ENCODE measurements at regions not wholly inside any gene's neighbourhood (a gene's known extent, or its start where the extent isn't known, plus 50 kb on each side); places are given as distances from the start of the nearest gene placed in this dataset.

GRCh38 chr2:176748662-176749061, 463.9 kb upstream of the HNRNPA3 start:
- no peaks in the 10 kb centered on the region for H3K36me3 Mint-ChIP-seq (ENCODE audit: low read depth)
- no peak for DNase-seq
- intact Hi-C loops (cut with DNase I, micrococcal nuclease), result no loop called here
- ATAC-seq, result no peak
- H3K9me3 Mint-ChIP-seq (ENCODE audit: low read depth), result no peaks in the 10 kb centered on the region
- H3K4me1 Mint-ChIP-seq, result peaks cover 3% of the 10 kb centered on the region
- CTCF ChIA-PET, result interaction anchor here (1.0 to 1.3 kb wide), 2 partner anchors 11 to 621 kb away, joined by 4 to 5 read pairs; no protein-coding TSS in a partner anchor
- no peak overlapping the region for H3K4me3 Mint-ChIP-seq
- H3K27ac Mint-ChIP-seq, result no peak overlapping the region
- H3K27me3 Mint-ChIP-seq, result peaks cover 2% of the 10 kb centered on the region
- POLR2A ChIA-PET, result no interaction called here

GRCh38 chr2:176751314-176752227, 461.0 kb upstream of the HNRNPA3 start:
- Mint-ChIP-seq H3K9me3 (ENCODE audit: low read depth) (no peaks in the 10 kb centered on the region), H3K27ac (no peak overlapping the region), H3K4me3 (no peak overlapping the region), H3K27me3 (peaks cover 4% of the 10 kb centered on the region), H3K36me3 (ENCODE audit: low read depth) (no peaks in the 10 kb centered on the region), H3K4me1 (no peaks in the 10 kb centered on the region)
- ChIA-PET CTCF (interaction anchor here (0.7 kb wide), 1 partner anchor 243 kb away, joined by 3 read pairs; no protein-coding TSS in a partner anchor), POLR2A (no interaction called here)
- ATAC-seq (no peak), DNase-seq (no peak)
- intact Hi-C loops (cut with DNase I, micrococcal nuclease), result no loop called here

GRCh38 chr2:176752295-176752694, 460.3 kb upstream of the HNRNPA3 start:
- CTCF ChIA-PET, result interaction anchor here (0.7 kb wide), 1 partner anchor 244 kb away, joined by 3 read pairs; no protein-coding TSS in a partner anchor
- H3K27ac Mint-ChIP-seq, result no peak overlapping the region
- no peak overlapping the region for H3K4me3 Mint-ChIP-seq

GRCh38 chr2:176753205-176753604, 459.4 kb upstream of the HNRNPA3 start:
- ChIA-PET CTCF (interaction anchor here (0.7 to 1.6 kb wide), 2 partner anchors 75 to 395 kb away, joined by 4 read pairs; no protein-coding TSS in a partner anchor), POLR2A (interaction anchor here (0.6 kb wide), 1 partner anchor 77 kb away, joined by 4 read pairs; no protein-coding TSS in a partner anchor)
- H3K27ac Mint-ChIP-seq, result no peak overlapping the region
- no peaks in the 10 kb centered on the region for H3K9me3 Mint-ChIP-seq (ENCODE audit: low read depth)
- intact Hi-C loops (cut with DNase I, micrococcal nuclease), result no loop called here
- H3K27me3 Mint-ChIP-seq, result peaks cover 9% of the 10 kb centered on the region
- no peaks in the 10 kb centered on the region for H3K4me1 Mint-ChIP-seq
- ATAC-seq (no peak), DNase-seq (no peak)
- H3K4me3 Mint-ChIP-seq, result no peak overlapping the region
- no peaks in the 10 kb centered on the region for H3K36me3 Mint-ChIP-seq (ENCODE audit: low read depth)

More at GRCh38 chr2:176752295-176752694, 460.3 kb upstream of the HNRNPA3 start:
- H3K36me3 Mint-ChIP-seq (ENCODE audit: low read depth), result no peaks in the 10 kb centered on the region
- POLR2A ChIA-PET, result no interaction called here
- no peaks in the 10 kb centered on the region for H3K4me1 Mint-ChIP-seq
- ATAC-seq (no peak), DNase-seq (no peak)
- intact Hi-C loops (cut with DNase I, micrococcal nuclease), result no loop called here
- no peaks in the 10 kb centered on the region for H3K9me3 Mint-ChIP-seq (ENCODE audit: low read depth)
- H3K27me3 Mint-ChIP-seq, result peaks cover 4% of the 10 kb centered on the region

GRCh38 chr2:176753752-176754474, 458.7 kb upstream of the HNRNPA3 start:
- ChIA-PET CTCF (interaction anchor here (1.6 kb wide), 1 partner anchor 394 kb away, joined by 4 read pairs; no protein-coding TSS in a partner anchor), POLR2A (interaction anchor here (0.6 kb wide), 1 partner anchor 77 kb away, joined by 4 read pairs; no protein-coding TSS in a partner anchor)
- intact Hi-C loops (cut with DNase I, micrococcal nuclease), result no loop called here
- H3K9me3 Mint-ChIP-seq (ENCODE audit: low read depth), result no peaks in the 10 kb centered on the region
- no peak overlapping the region for H3K4me3 Mint-ChIP-seq
- DNase-seq (no peak), ATAC-seq (no peak)
- H3K36me3 Mint-ChIP-seq (ENCODE audit: low read depth), result no peaks in the 10 kb centered on the region
- H3K27ac Mint-ChIP-seq, result no peak overlapping the region
- H3K4me1 Mint-ChIP-seq, result no peaks in the 10 kb centered on the region
- peaks cover 9% of the 10 kb centered on the region for H3K27me3 Mint-ChIP-seq

- Mint-ChIP-seq H3K27me3 (peaks cover 9% of the 10 kb centered on the region), H3K36me3 (ENCODE audit: low read depth) (no peaks in the 10 kb centered on the region), H3K4me1 (no peaks in the 10 kb centered on the region), H3K4me3 (no peak overlapping the region), H3K27ac (no peak overlapping the region), H3K9me3 (ENCODE audit: low read depth) (no peaks in the 10 kb centered on the region)
- no peak for ATAC-seq
- DNase-seq, result no peak
- ChIA-PET CTCF (no interaction called here), POLR2A (no interaction called here)
- intact Hi-C loops (cut with DNase I, micrococcal nuclease), result no loop called here
These were observed 457.0 kb upstream of the HNRNPA3 start for GRCh38 chr2:176755537-176756135.

GRCh38 chr2:176758426-176758825, 454.2 kb upstream of the HNRNPA3 start:
- DNase-seq (no peak), ATAC-seq (no peak)
- CTCF ChIA-PET, result interaction anchor here (0.6 kb wide), 2 partner anchors 128 to 151 kb away, joined by 3 read pairs; no protein-coding TSS in a partner anchor
- H3K36me3 Mint-ChIP-seq (ENCODE audit: low read depth), result no peaks in the 10 kb centered on the region
- no peak overlapping the region for H3K4me3 Mint-ChIP-seq
- intact Hi-C loops (cut with DNase I, micrococcal nuclease), result no loop called here
- POLR2A ChIA-PET, result no interaction called here
- no peaks in the 10 kb centered on the region for H3K4me1 Mint-ChIP-seq
- H3K9me3 Mint-ChIP-seq (ENCODE audit: low read depth), result no peaks in the 10 kb centered on the region
- peaks cover 18% of the 10 kb centered on the region for H3K27me3 Mint-ChIP-seq
- H3K27ac Mint-ChIP-seq, result no peak overlapping the region

GRCh38 chr2:176760439-176760838, 452.2 kb upstream of the HNRNPA3 start:
- no peak for DNase-seq
- Mint-ChIP-seq H3K27me3 (peaks cover 16% of the 10 kb centered on the region), H3K36me3 (ENCODE audit: low read depth) (no peaks in the 10 kb centered on the region), H3K27ac (no peak overlapping the region), H3K4me3 (no peak overlapping the region), H3K4me1 (no peaks in the 10 kb centered on the region), H3K9me3 (ENCODE audit: low read depth) (no peaks in the 10 kb centered on the region)
- intact Hi-C loops (cut with DNase I, micrococcal nuclease), result no loop called here
- no peak for ATAC-seq
- POLR2A ChIA-PET, result no interaction called here
- CTCF ChIA-PET, result no interaction called here

- CTCF ChIA-PET, result interaction anchor here (1.4 kb wide), 1 partner anchor 385 kb away, joined by 4 read pairs; no protein-coding TSS in a partner anchor
These were observed 449.5 kb upstream of the HNRNPA3 start for GRCh38 chr2:176763130-176763529.

GRCh38 chr2:176763851-176764404, 448.7 kb upstream of the HNRNPA3 start:
- Mint-ChIP-seq H3K36me3 (ENCODE audit: low read depth) (no peaks in the 10 kb centered on the region), H3K27ac (no peak overlapping the region), H3K4me1 (no peaks in the 10 kb centered on the region), H3K9me3 (ENCODE audit: low read depth) (no peaks in the 10 kb centered on the region), H3K27me3 (peaks cover 15% of the 10 kb centered on the region), H3K4me3 (no peak overlapping the region)
- no peak for DNase-seq
- ATAC-seq, result no peak
- CTCF ChIA-PET, result interaction anchor here (1.4 to 1.6 kb wide), 2 partner anchors 15 to 384 kb away, joined by 4 read pairs; no protein-coding TSS in a partner anchor
- POLR2A ChIA-PET, result no interaction called here
- intact Hi-C loops (cut with DNase I, micrococcal nuclease), result no loop called here

More at GRCh38 chr2:176763130-176763529, 449.5 kb upstream of the HNRNPA3 start:
- no peaks in the 10 kb centered on the region for H3K36me3 Mint-ChIP-seq (ENCODE audit: low read depth)
- no peaks in the 10 kb centered on the region for H3K4me1 Mint-ChIP-seq
- no peak for ATAC-seq
- no peak for DNase-seq
- POLR2A ChIA-PET, result no interaction called here
- intact Hi-C loops (cut with DNase I, micrococcal nuclease), result no loop called here
- no peak overlapping the region for H3K4me3 Mint-ChIP-seq
- H3K27ac Mint-ChIP-seq, result no peak overlapping the region
- no peaks in the 10 kb centered on the region for H3K9me3 Mint-ChIP-seq (ENCODE audit: low read depth)
- H3K27me3 Mint-ChIP-seq, result peaks cover 15% of the 10 kb centered on the region

- Mint-ChIP-seq H3K36me3 (ENCODE audit: low read depth) (no peaks in the 10 kb centered on the region), H3K4me3 (no peak overlapping the region), H3K27me3 (peaks cover 16% of the 10 kb centered on the region), H3K4me1 (no peaks in the 10 kb centered on the region), H3K27ac (no peak overlapping the region), H3K9me3 (ENCODE audit: low read depth) (no peaks in the 10 kb centered on the region)
- intact Hi-C loops (cut with DNase I, micrococcal nuclease), result no loop called here
- CTCF ChIA-PET, result interaction anchor here (0.7 to 1.6 kb wide), 2 partner anchors 14 to 193 kb away, joined by 3 to 4 read pairs; no protein-coding TSS in a partner anchor
- DNase-seq (no peak), ATAC-seq (no peak)
- POLR2A ChIA-PET, result no interaction called here
These were observed 447.7 kb upstream of the HNRNPA3 start for GRCh38 chr2:176764921-176765320.

All from activated CD4-positive, alpha-beta T cell treated with anti-CD3 and anti-CD28 coated beads for 36 hours (primary cell).